ENCODE measurements at regions not wholly inside any gene's neighbourhood (a gene's known extent, or its start where the extent isn't known, plus 50 kb on each side); places are given as distances from the start of the nearest gene placed in this dataset.

DNA sequence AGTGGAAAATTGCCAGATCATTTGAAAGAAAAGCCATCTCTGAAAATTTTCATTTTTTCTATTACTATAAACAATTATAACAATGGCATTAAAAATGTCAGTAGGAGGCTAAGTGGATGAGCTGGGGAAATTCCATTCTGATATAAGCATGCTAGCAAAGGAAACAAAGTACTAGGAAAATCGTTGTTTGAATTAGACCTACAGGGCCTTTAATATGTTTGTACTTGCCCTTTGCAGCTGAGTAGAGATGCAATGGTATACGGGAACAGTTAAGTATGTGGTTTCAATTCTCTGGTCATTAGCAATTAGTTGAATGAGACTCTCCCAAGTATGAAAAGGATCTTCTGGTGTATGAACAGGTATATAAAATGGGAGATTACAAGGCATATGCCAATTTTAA lies 452.2 kb downstream of the PCDH11X start:
- TF ChIP-seq, protein P1, sequence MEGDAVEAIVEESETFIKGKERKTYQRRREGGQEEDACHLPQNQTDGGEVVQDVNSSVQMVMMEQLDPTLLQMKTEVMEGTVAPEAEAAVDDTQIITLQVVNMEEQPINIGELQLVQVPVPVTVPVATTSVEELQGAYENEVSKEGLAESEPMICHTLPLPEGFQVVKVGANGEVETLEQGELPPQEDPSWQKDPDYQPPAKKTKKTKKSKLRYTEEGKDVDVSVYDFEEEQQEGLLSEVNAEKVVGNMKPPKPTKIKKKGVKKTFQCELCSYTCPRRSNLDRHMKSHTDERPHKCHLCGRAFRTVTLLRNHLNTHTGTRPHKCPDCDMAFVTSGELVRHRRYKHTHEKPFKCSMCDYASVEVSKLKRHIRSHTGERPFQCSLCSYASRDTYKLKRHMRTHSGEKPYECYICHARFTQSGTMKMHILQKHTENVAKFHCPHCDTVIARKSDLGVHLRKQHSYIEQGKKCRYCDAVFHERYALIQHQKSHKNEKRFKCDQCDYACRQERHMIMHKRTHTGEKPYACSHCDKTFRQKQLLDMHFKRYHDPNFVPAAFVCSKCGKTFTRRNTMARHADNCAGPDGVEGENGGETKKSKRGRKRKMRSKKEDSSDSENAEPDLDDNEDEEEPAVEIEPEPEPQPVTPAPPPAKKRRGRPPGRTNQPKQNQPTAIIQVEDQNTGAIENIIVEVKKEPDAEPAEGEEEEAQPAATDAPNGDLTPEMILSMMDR (IDR thresholded peaks at IDR 0.05) = no peak
- TF ChIP-seq POLR2A (IDR thresholded peaks at IDR 0.05) = no peak
